B cell (primary cell): ENCODE measurements at regions not wholly inside any gene's neighbourhood (a gene's known extent, or its start where the extent isn't known, plus 50 kb on each side); places are given as distances from the start of the nearest gene placed in this dataset.

ENCODE experiments used
- ATAC-seq: fragments of 200-7000 bp; cut with Tn5 transposase; one replicate; pipeline ENCODE4 v1.10.0; 2021; ENCODE audit warnings: low read depth, mild to moderate bottlenecking, moderate number of reproducible peaks, moderate library complexity
- CTCF ChIA-PET: fragments of 350-600 bp; sonication (Branson Sonifier 250); formaldehyde crosslinking; loops from one replicate; lab custom pipeline; 2021; ENCODE audit warnings: antibody characterized with exemption, inconsistent platforms; lab: Charles Lee
- POLR2A ChIA-PET: fragments of 350-600 bp; sonication (Branson Sonifier 250); formaldehyde crosslinking; loops from one replicate; lab custom pipeline; 2021; ENCODE audit warnings: antibody characterized with exemption; lab: Charles Lee
- DNase-seq: peaks from one replicate; pipeline ENCODE4 v3.0.0; 2013
- H2AFZ ChIP-seq: 2 replicates; pipeline ENCODE4 v1.6.1; 2012; ENCODE audit warnings: mild to moderate bottlenecking, low read depth, low read length; ENCODE audit not compliant: insufficient read depth, poor library complexity, severe bottlenecking
- H3K27ac ChIP-seq, 2 donors: 1 replicate in 1 of 2; 2 replicates in 1 of 2; pipeline ENCODE4 v1.5.1; 2012 to 2013; ENCODE audit warnings: low read length in 2 of 2, mild to moderate bottlenecking in 2 of 2, moderate library complexity in 1 of 2
- H3K27me3 ChIP-seq, 4 experiments: fragments of 200-600 bp in 1 of 4; sonication (generic) in 1 of 4; replicated peaks in 1 of 4; 1 replicate in 2 of 4; 2 replicates in 2 of 4; pipeline versions ENCODE4 v1.6.1 to v1.7.0; 2013 to 2016; ENCODE audit warnings: low read length in 3 of 4, mild to moderate bottlenecking in 2 of 4, mixed read lengths in 1 of 4, moderate library complexity in 1 of 4; ENCODE audit not compliant: insufficient read depth in 4 of 4, control insufficient read depth in 3 of 4; ENCODE audit errors: control extremely low read depth in 1 of 4
- H3K36me3 ChIP-seq, 2 experiments: replicated peaks in 1 of 2; 1 replicate in 1 of 2; 2 replicates in 1 of 2; pipeline versions ENCODE4 v1.6.1 to v1.7.1; 2013; ENCODE audit warnings: low read length in 1 of 2; ENCODE audit not compliant: insufficient read depth in 2 of 2, control insufficient read depth in 1 of 2; ENCODE audit errors: control extremely low read depth in 1 of 2, extremely low read depth in 1 of 2
- H3K4me1 ChIP-seq, 2 donors: fragments of 200-600 bp in 1 of 2; sonication (generic) in 1 of 2; 1 replicate in 1 of 2; 2 replicates in 1 of 2; pipeline versions ENCODE4 v1.5.1 to v1.6.1; 2013 to 2017; ENCODE audit warnings: low read length in 2 of 2; ENCODE audit not compliant: control insufficient read depth in 2 of 2, insufficient read depth in 2 of 2
- H3K4me2 ChIP-seq: replicated peaks from 2 replicates; pipeline ENCODE3; 2012; ENCODE audit warnings: mild to moderate bottlenecking, low read depth, low read length; ENCODE audit not compliant: poor library complexity, severe bottlenecking
- H3K4me3 ChIP-seq, 5 experiments: fragments of 200-600 bp in 1 of 5; sonication (generic) in 1 of 5; 1 replicate in 3 of 5; 2 replicates in 2 of 5; pipeline versions ENCODE4 v1.5.1 to v1.7.0; 2011 to 2016; ENCODE audit warnings: low read length in 4 of 5, mild to moderate bottlenecking in 4 of 5, low read depth in 2 of 5, control low read depth in 1 of 5, moderate library complexity in 1 of 5; ENCODE audit not compliant: insufficient read depth in 1 of 5; ENCODE audit errors: control extremely low read depth in 1 of 5, extremely low read depth in 1 of 5
- H3K79me2 ChIP-seq: fragments of 200-600 bp; sonication (generic); one replicate; pipeline ENCODE4 v1.6.0; 2016; ENCODE audit warnings: low read length; ENCODE audit not compliant: control insufficient read depth, insufficient read depth
- H3K9ac ChIP-seq: fragments of 200-600 bp; sonication (generic); 2 replicates; pipeline ENCODE4 v1.6.1; 2017; ENCODE audit warnings: mild to moderate bottlenecking, low read length, moderate library complexity
- H3K9me3 ChIP-seq, 3 donors: one replicate each; pipeline versions ENCODE4 v1.6.1 to v1.7.1; 2013; ENCODE audit warnings: low read length in 2 of 3; ENCODE audit not compliant: control insufficient read depth in 2 of 3, insufficient read depth in 1 of 3; ENCODE audit errors: control extremely low read depth in 1 of 3
- H4K20me1 ChIP-seq: 2 replicates; pipeline ENCODE4 v1.6.0; 2012; ENCODE audit warnings: mild to moderate bottlenecking, low read length; ENCODE audit not compliant: insufficient read depth, control insufficient read depth, poor library complexity, severe bottlenecking
- H3K27ac Mint-ChIP-seq: one replicate; pipeline ENCODE4 v1.8.0; 2021; ENCODE audit warnings: mixed read lengths
- H3K27me3 Mint-ChIP-seq: one replicate; pipeline ENCODE4 v1.8.0; 2021; ENCODE audit warnings: mixed read lengths
- H3K4me1 Mint-ChIP-seq: one replicate; pipeline ENCODE4 v1.8.0; 2021; ENCODE audit warnings: mixed read lengths
- H3K4me3 Mint-ChIP-seq: one replicate; pipeline ENCODE4 v1.8.0; 2021; ENCODE audit warnings: mixed read lengths
- H3K9me3 Mint-ChIP-seq: one replicate; pipeline ENCODE4 v1.8.0; 2022; ENCODE audit warnings: mixed read lengths; ENCODE audit not compliant: insufficient read depth
- CTCF ChIP-seq: fragments of 200-600 bp; IDR thresholded peaks from one replicate; pipeline ENCODE4 v1.8.0; 2022; ENCODE audit warnings: antibody characterized with exemption, mild to moderate bottlenecking
- EZH2 ChIP-seq: IDR thresholded peaks from 2 replicates; pipeline ENCODE4 v1.6.1; 2012; ENCODE audit warnings: borderline replicate concordance, low read depth, mild to moderate bottlenecking, moderate library complexity, low read length; ENCODE audit not compliant: insufficient read depth, poor library complexity, severe bottlenecking
- WGBS: methylation state at CpG from one replicate; pipeline ENCODE4 v1.1.5; 2013; ENCODE audit warnings: missing lambda C conversion rate; ENCODE audit not compliant: insufficient coverage; 5-methylcytosine and 5-hydroxymethylcytosine counted together
- intact Hi-C: fragments of 100-400 bp; cut with micrococcal nuclease; formaldehyde crosslinking; loops from one replicate; pipeline ENCODE4 v1.10.0; 2022

- Mint-ChIP-seq H3K9me3 (no peaks in the 10 kb centered on the region), H3K27ac (no peak overlapping the region), H3K4me1 (no peaks in the 10 kb centered on the region), H3K27me3 (no peaks in the 10 kb centered on the region), H3K4me3 (no peak overlapping the region)
- Histone ChIP-seq H3K9ac (no peak overlapping the region), H3K4me2 (no peak overlapping the region), H3K27ac (no peak overlapping the region), H2AFZ (no peak overlapping the region), H3K4me3 (no peak overlapping the region), H3K79me2 (no peaks in the 10 kb centered on the region), H3K4me1 (no peaks in the 10 kb centered on the region), H3K27me3 (no peaks in the 10 kb centered on the region), H4K20me1 (no peaks in the 10 kb centered on the region), H3K9me3 (no peaks in the 10 kb centered on the region), H3K36me3 (no peaks in the 10 kb centered on the region)
- WGBS = no CpG with 5 or more reads among the region's 2 CpGs
- no peak for DNase-seq
- TF ChIP-seq CTCF (no peak), EZH2 (no peak)
- POLR2A ChIA-PET = no interaction called here
- no peak for ATAC-seq
- intact Hi-C loops = no loop called here
- CTCF ChIA-PET = no interaction called here
Measured at GRCh38 chr7:109638321-109638720, 1068.6 kb downstream of the DNAJB9 start.

GRCh38 chr7:109639561-109639960 lies 1069.9 kb downstream of the DNAJB9 start:
- H3K27ac Mint-ChIP-seq = no peak overlapping the region
- Histone ChIP-seq H3K4me2 (no peak overlapping the region), H3K9ac (no peak overlapping the region), H3K79me2 (no peaks in the 10 kb centered on the region), H3K27me3 (no peaks in the 10 kb centered on the region), H3K27ac (no peak overlapping the region), H3K36me3 (no peaks in the 10 kb centered on the region), H2AFZ (no peak overlapping the region), H3K9me3 (no peaks in the 10 kb centered on the region), H3K4me3 (no peak overlapping the region), H4K20me1 (no peaks in the 10 kb centered on the region), H3K4me1 (no peaks in the 10 kb centered on the region)
- no peak for DNase-seq
- H3K4me1 Mint-ChIP-seq = no peaks in the 10 kb centered on the region
- TF ChIP-seq CTCF = no peak
- TF ChIP-seq EZH2 = no peak
- CTCF ChIA-PET = no interaction called here
- POLR2A ChIA-PET = no interaction called here
- H3K4me3 Mint-ChIP-seq = no peak overlapping the region
- no peaks in the 10 kb centered on the region for H3K27me3 Mint-ChIP-seq
- no peak for ATAC-seq
- no peaks in the 10 kb centered on the region for H3K9me3 Mint-ChIP-seq
- intact Hi-C loops = no loop called here
